ENCODE measurements at regions not wholly inside any gene's neighbourhood (a gene's known extent, or its start where the extent isn't known, plus 50 kb on each side); places are given as distances from the start of the nearest gene placed in this dataset.
"Not testable (repeated sequence)": the region's sequence is repeated elsewhere in the genome, so short reads cannot be mapped to it uniquely, and the experiment has no call there.

GRCh38 chr13:22893204-22893603, 287.6 kb upstream of the SGCG start:
- H3K27ac ChIP-seq, result no peak overlapping the region
- no peak for ATAC-seq (ENCODE audit: insufficient number of reproducible peaks, low FRiP score, low read depth)

GRCh38 chr13:22893777-22894176, 287.0 kb upstream of the SGCG start:
- TF ChIP-seq CTCF (IDR thresholded peaks at IDR 0.05), result no peak
- DNase-seq (ENCODE audit: low spot score) (no peak), ATAC-seq (ENCODE audit: insufficient number of reproducible peaks, low FRiP score, low read depth) (no peak)
- no peak overlapping the region for H3K4me3 ChIP-seq
- H3K9me3 ChIP-seq, result no peaks in the 10 kb centered on the region
- no peak overlapping the region for H3K27ac ChIP-seq
- H3K27me3 ChIP-seq (replicated peaks; ENCODE audit: insufficient read depth), result no peaks in the 10 kb centered on the region
- H3K4me1 ChIP-seq (ENCODE audit: control insufficient read depth in 1 of 2, low read depth in 2 of 2), result peaks cover 0 to 21% of the 10 kb centered on the region in 2 donors
- H3K36me3 ChIP-seq, result no peaks in the 10 kb centered on the region

More at GRCh38 chr13:22893204-22893603, 287.6 kb upstream of the SGCG start:
- DNase-seq (ENCODE audit: low spot score), result no peak
- H3K9me3 ChIP-seq, result no peaks in the 10 kb centered on the region
- peaks cover 0 to 21% of the 10 kb centered on the region in 2 donors for H3K4me1 ChIP-seq (ENCODE audit: control insufficient read depth in 1 of 2, low read depth in 2 of 2)
- H3K27me3 ChIP-seq (replicated peaks; ENCODE audit: insufficient read depth), result no peaks in the 10 kb centered on the region
- no peak overlapping the region for H3K4me3 ChIP-seq
- TF ChIP-seq CTCF (IDR thresholded peaks at IDR 0.05), result no peak
- no peaks in the 10 kb centered on the region for H3K36me3 ChIP-seq

GRCh38 chr13:22897571-22898314, 283.0 kb upstream of the SGCG start:
- Histone ChIP-seq H3K36me3 (no peaks in the 10 kb centered on the region), H3K27ac (no peak overlapping the region), H3K4me3 (no peak overlapping the region), H3K9me3 (no peaks in the 10 kb centered on the region), H3K27me3 (replicated peaks; ENCODE audit: insufficient read depth) (no peaks in the 10 kb centered on the region), H3K4me1 (ENCODE audit: control insufficient read depth in 1 of 2, low read depth in 2 of 2) (peaks cover 0 to 9% of the 10 kb centered on the region in 2 donors)
- ATAC-seq (ENCODE audit: insufficient number of reproducible peaks, low FRiP score, low read depth), result no peak
- TF ChIP-seq CTCF (IDR thresholded peaks at IDR 0.05), result no peak
- DNase-seq (ENCODE audit: low spot score), result no peak

DNA sequence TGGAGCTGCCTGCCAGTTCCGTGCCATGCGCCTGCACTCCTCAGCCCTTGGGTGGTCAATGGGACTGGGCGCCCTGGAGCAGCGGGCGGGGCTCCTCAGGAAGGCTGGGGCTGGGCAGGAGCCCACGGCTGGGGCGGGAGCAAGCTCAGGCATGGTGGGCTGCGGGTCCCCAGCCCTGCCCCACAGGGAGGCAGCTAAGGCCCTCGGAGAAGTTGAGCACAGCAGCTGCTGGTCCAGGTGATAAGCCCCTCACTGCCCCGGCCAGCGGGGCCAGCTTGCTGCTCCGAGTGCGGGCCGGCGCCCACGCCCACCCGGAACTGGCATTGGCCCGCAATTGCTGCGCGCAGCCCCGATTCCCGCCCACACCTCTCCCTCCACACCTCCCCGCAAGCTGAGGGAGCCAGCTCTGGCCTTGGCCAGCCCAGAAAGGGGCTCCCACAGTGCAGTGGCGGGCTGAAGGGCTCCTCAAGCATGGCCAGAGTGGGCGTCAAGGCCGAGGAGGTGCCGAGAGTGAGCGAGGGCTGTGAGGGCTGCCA, 280.3 kb upstream of the SGCG start:
- H3K27me3 ChIP-seq (replicated peaks; ENCODE audit: insufficient read depth); H3K4me3 ChIP-seq; H3K9me3 ChIP-seq; H3K4me1 ChIP-seq (ENCODE audit: control insufficient read depth in 1 of 2, low read depth in 2 of 2); H3K36me3 ChIP-seq; DNase-seq (ENCODE audit: low spot score); H3K27ac ChIP-seq; ATAC-seq (ENCODE audit: insufficient number of reproducible peaks, low FRiP score, low read depth): not testable (repeated sequence)

- Histone ChIP-seq H3K27me3 (replicated peaks; ENCODE audit: insufficient read depth) (no peaks in the 10 kb centered on the region), H3K4me1 (ENCODE audit: control insufficient read depth in 1 of 2, low read depth in 2 of 2) (no peaks in the 10 kb centered on the region), H3K9me3 (no peaks in the 10 kb centered on the region), H3K4me3 (no peak overlapping the region), H3K36me3 (no peaks in the 10 kb centered on the region), H3K27ac (no peak overlapping the region)
- no peak for TF ChIP-seq CTCF (IDR thresholded peaks at IDR 0.05)
- DNase-seq (ENCODE audit: low spot score), result no peak
- no peak for ATAC-seq (ENCODE audit: insufficient number of reproducible peaks, low FRiP score, low read depth)
These were observed 277.5 kb upstream of the SGCG start for GRCh38 chr13:22903301-22903700.
